Transverse colon (tissue), 4 donors: ENCODE measurements at regions not wholly inside any gene's neighbourhood (a gene's known extent, or its start where the extent isn't known, plus 50 kb on each side); places are given as distances from the start of the nearest gene placed in this dataset.

ENCODE experiments used
- DNase-seq: peaks from one replicate; pipeline ENCODE4 v3.0.0-alpha.2; 2019
- H3K27ac ChIP-seq, 4 donors: fragments of 200-600 bp; sonication (generic); 2 replicates each; pipeline ENCODE4 v1.5.1; 2016 to 2018; ENCODE audit warnings: inconsistent platforms in 4 of 4
- H3K27me3 ChIP-seq: fragments of 200-600 bp; sonication (generic); 2 replicates; pipeline ENCODE4 v1.5.1; 2017; ENCODE audit warnings: inconsistent platforms
- H3K36me3 ChIP-seq, 4 donors: fragments of 200-600 bp; sonication (generic); 2 replicates each; pipeline ENCODE4 v1.5.1; 2017 to 2019; ENCODE audit warnings: inconsistent platforms in 4 of 4
- H3K4me1 ChIP-seq, 4 donors: fragments of 200-600 bp; sonication (generic); 2 replicates each; pipeline ENCODE4 v1.5.1; 2017 to 2020; ENCODE audit warnings: inconsistent platforms in 4 of 4
- H3K4me3 ChIP-seq, 4 donors: fragments of 200-600 bp; sonication (generic); 1 replicate in 1 of 4; 2 replicates in 3 of 4; pipeline versions ENCODE4 v1.5.1 to v1.6.1; 2017 to 2019; ENCODE audit warnings: inconsistent platforms in 4 of 4
- H3K9me3 ChIP-seq, 2 donors: fragments of 200-600 bp; sonication (generic); 2 replicates each; pipeline ENCODE4 v1.5.1; 2017 to 2019; ENCODE audit warnings: inconsistent platforms in 2 of 2
- EP300 ChIP-seq: sonication (generic); formaldehyde crosslinking; IDR thresholded peaks from one replicate; pipeline ENCODE4 v1.6.1; 2017; ENCODE audit warnings: antibody characterized with exemption, low read depth
- POLR2A ChIP-seq: fragments of 450-650 bp; IDR thresholded peaks from one replicate; pipeline ENCODE4 v1.6.1; 2016; ENCODE audit warnings: antibody characterized with exemption, mild to moderate bottlenecking, moderate library complexity
- POLR2AphosphoS5 ChIP-seq, 3 donors: sonication (generic); formaldehyde crosslinking; IDR thresholded peaks; one replicate each; pipeline ENCODE4 v1.6.1; 2016; ENCODE audit warnings: antibody characterized with exemption in 3 of 3
- WGBS, 2 donors: methylation state at CpG; one replicate each; pipeline ENCODE4 v1.1.5; 2018; ENCODE audit warnings: low coverage in 1 of 2; 5-methylcytosine and 5-hydroxymethylcytosine counted together
- in situ Hi-C, 4 donors: fragments of 200-750 bp; cut with MboI; loops; one replicate each; pipeline versions ENCODE4 v1.15.0 to v1.15.1; 2017; ENCODE audit warnings: low sequenced_read_pairs in 3 of 4, low pct_ligation_motif_present in 1 of 4, low pct_unique_long_range_greater_than_20kb in 1 of 4
- intact Hi-C: fragments of 100-400 bp; cut with DNase I; formaldehyde crosslinking; loops from one replicate; pipeline ENCODE4 v1.15.1; 2023; ENCODE audit warnings: low total_unique reads
- TF ChIP-seq, protein P1 (sequence below), 5 experiments: fragments of 200-600 bp in 3 of 5; fragments of 450-650 bp in 2 of 5; sonication (generic) in 3 of 5; IDR thresholded peaks; 1 replicate in 2 of 5; 2 replicates in 3 of 5; pipeline ENCODE4 v1.5.1; 2016 to 2017; ENCODE audit warnings: antibody characterized with exemption in 5 of 5, inconsistent platforms in 3 of 5, mild to moderate bottlenecking in 2 of 5, moderate library complexity in 1 of 5

DNA sequence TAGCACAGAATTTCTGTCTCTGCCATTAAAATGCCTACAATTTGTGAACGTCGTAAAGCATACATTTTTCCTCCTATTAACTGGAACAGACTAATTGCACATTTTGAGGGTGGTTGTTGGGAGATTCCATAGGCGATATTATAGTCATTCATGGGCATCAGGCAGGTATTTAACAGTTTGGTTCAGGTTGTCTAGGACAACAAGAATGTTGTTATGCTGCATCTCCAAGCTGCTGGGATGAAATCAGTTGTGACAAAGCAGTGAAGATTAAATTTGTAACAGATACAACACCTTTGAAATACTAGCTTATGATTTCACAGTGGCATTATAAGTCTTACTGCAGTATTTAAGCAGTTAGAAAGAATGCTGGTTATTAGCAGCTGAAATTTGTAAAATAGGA lies 339.7 kb upstream of the PITX2 start:
- H3K27ac ChIP-seq = no peak overlapping the region
- in situ Hi-C loops (loop anchor here in 2 of 4 donors (25.0 kb wide), 1 partner anchor 325 kb away; no protein-coding TSS in a partner anchor), intact Hi-C loops (no loop called here)
- TF ChIP-seq POLR2A (no peak), POLR2AphosphoS5 (IDR thresholded peaks at IDR 0.05) (no peak), EP300 (no peak)
- TF ChIP-seq, protein P1, sequence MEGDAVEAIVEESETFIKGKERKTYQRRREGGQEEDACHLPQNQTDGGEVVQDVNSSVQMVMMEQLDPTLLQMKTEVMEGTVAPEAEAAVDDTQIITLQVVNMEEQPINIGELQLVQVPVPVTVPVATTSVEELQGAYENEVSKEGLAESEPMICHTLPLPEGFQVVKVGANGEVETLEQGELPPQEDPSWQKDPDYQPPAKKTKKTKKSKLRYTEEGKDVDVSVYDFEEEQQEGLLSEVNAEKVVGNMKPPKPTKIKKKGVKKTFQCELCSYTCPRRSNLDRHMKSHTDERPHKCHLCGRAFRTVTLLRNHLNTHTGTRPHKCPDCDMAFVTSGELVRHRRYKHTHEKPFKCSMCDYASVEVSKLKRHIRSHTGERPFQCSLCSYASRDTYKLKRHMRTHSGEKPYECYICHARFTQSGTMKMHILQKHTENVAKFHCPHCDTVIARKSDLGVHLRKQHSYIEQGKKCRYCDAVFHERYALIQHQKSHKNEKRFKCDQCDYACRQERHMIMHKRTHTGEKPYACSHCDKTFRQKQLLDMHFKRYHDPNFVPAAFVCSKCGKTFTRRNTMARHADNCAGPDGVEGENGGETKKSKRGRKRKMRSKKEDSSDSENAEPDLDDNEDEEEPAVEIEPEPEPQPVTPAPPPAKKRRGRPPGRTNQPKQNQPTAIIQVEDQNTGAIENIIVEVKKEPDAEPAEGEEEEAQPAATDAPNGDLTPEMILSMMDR (IDR thresholded peaks at IDR 0.05) = no peak
- peaks cover 4% of the 10 kb centered on the region for H3K27me3 ChIP-seq
- no peaks in the 10 kb centered on the region for H3K4me1 ChIP-seq
- no peaks in the 10 kb centered on the region for H3K36me3 ChIP-seq
- H3K9me3 ChIP-seq = no peaks in the 10 kb centered on the region
- H3K4me3 ChIP-seq = no peak overlapping the region
- 80 to 85% methylated on average over 3 of the region's 3 CpGs for WGBS, 2 donors
- no peak for DNase-seq

DNA sequence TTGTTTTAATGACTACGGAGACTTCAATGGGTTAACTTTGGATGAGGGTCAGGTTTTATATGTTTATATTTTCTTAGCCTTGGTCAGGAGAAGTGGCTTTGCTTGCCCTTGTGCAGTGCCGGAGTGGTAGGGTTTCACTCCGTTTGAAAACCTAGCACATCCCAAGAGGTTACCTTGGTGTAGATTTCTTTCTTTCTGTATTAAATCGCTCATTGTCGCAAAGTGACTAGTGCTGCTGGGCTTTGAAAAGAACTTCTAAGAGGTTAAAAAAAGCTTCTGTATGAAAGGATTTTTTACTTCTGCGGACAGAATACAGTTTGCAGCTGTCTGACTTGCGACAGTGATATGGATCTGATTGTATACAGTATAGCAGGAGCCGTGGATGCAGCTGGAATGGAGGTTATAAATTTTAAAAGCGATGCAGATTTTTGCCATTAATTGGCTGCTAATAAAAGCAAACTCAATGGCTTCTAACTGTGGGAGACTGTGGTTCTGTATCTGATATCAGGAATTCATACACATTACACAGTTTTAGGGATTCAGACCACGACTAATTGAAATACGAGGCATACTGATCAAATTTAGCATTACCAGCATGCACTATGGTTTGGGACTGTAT lies 340.9 kb upstream of the PITX2 start:
- Histone ChIP-seq H3K4me3 (no peak overlapping the region), H3K9me3 (no peaks in the 10 kb centered on the region), H3K27ac (no peak overlapping the region), H3K27me3 (peaks cover 4% of the 10 kb centered on the region), H3K4me1 (no peaks in the 10 kb centered on the region), H3K36me3 (no peaks in the 10 kb centered on the region)
- in situ Hi-C loops (loop anchor here in 2 of 4 donors (25.0 kb wide), 1 partner anchor 326 kb away; no protein-coding TSS in a partner anchor), intact Hi-C loops (no loop called here)
- DNase-seq = no peak
- WGBS, 2 donors = 64 to 70% methylated on average over 10 to 11 of the region's 11 CpGs
- TF ChIP-seq POLR2AphosphoS5 (IDR thresholded peaks at IDR 0.05) = no peak
- TF ChIP-seq EP300 = no peak
- no peak for TF ChIP-seq POLR2A
- TF ChIP-seq, protein P1 (IDR thresholded peaks at IDR 0.05) = no peak

DNA sequence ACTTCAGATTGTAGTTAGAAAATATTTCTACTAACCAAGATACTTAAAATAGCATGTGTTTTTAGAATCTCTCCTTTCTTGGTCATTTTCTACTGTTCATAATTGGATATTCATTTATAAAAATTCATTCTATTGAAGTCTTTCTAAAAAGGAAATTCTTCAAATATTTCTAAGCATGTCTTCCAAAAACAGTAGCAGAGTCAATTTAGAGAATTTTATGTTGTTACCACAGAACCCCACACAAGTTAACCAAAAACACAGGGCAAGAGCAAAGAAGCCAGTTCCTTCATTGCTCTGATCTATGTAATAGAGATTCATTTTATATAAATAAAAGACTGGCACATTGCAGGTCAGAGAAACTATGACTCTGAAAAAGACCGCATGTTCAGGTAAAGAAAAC lies 345.1 kb upstream of the PITX2 start:
- no peak for DNase-seq
- TF ChIP-seq POLR2A (no peak), EP300 (no peak), POLR2AphosphoS5 (IDR thresholded peaks at IDR 0.05) (no peak)
- TF ChIP-seq, protein P1 (IDR thresholded peaks at IDR 0.05) = no peak
- Histone ChIP-seq H3K9me3 (no peaks in the 10 kb centered on the region), H3K4me1 (no peaks in the 10 kb centered on the region), H3K36me3 (no peaks in the 10 kb centered on the region), H3K27ac (no peak overlapping the region), H3K27me3 (peaks cover 8% of the 10 kb centered on the region), H3K4me3 (no peak overlapping the region)
- in situ Hi-C loops = loop anchor here in 2 of 4 donors (25.0 kb wide), 1 partner anchor 331 kb away; no protein-coding TSS in a partner anchor
- WGBS, 2 donors = 85 to 100% methylated on average over 1 of the region's 1 CpG
- intact Hi-C loops = no loop called here

DNA sequence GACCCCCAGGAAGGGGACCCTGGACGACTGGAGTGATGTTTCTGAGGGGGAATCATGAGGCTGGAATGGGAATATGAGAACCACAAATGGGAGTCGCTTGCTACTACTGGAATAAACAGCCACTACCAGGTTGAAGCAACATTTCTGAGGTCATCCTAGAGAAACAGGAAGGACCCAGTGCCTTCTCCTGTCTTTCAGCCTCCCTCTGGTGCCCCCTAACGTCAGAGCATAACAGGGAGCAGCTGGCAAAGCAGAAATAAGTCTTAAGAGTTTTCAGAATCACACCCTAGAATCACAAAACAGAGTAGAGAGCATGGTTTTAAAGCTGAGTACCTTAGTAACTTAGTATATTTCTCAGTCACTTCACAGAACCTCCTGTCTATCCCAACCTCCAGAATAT lies 347.8 kb upstream of the PITX2 start:
- 16 to 22% methylated on average over 2 to 3 of the region's 3 CpGs for WGBS, 2 donors
- H3K27me3 ChIP-seq = peaks cover 4% of the 10 kb centered on the region
- intact Hi-C loops = no loop called here
- DNase-seq = peak; percentile 68
- no peaks in the 10 kb centered on the region for H3K36me3 ChIP-seq
- no peak overlapping the region for H3K4me3 ChIP-seq
- in situ Hi-C loops = loop anchor here in 2 of 4 donors (25.0 kb wide), 1 partner anchor 333 kb away; no protein-coding TSS in a partner anchor
- no peak overlapping the region for H3K27ac ChIP-seq
- no peaks in the 10 kb centered on the region for H3K4me1 ChIP-seq
- TF ChIP-seq POLR2AphosphoS5 (IDR thresholded peaks at IDR 0.05) = no peak
- TF ChIP-seq, protein P1 (IDR thresholded peaks at IDR 0.05) = peak; percentile 23 to 54 (median 45)
- no peak for TF ChIP-seq POLR2A
- TF ChIP-seq EP300 = no peak
- H3K9me3 ChIP-seq = no peaks in the 10 kb centered on the region
